ENCODE measurements at regions not wholly inside any gene's neighbourhood (a gene's known extent, or its start where the extent isn't known, plus 50 kb on each side); places are given as distances from the start of the nearest gene placed in this dataset.
"Not testable (repeated sequence)": the region's sequence is repeated elsewhere in the genome, so short reads cannot be mapped to it uniquely, and the experiment has no call there.

GRCh38 chr13:48879432-48879831, 96.3 kb upstream of the FNDC3A start:
- Histone ChIP-seq H3K36me3 (ENCODE audit: control insufficient read depth, insufficient read depth, low read length) (no peaks in the 10 kb centered on the region), H3K9me3 (ENCODE audit: control insufficient read depth, insufficient read depth, low read length) (no peaks in the 10 kb centered on the region), H3K27me3 (ENCODE audit: control insufficient read depth, insufficient read depth, low read length) (no peaks in the 10 kb centered on the region), H3K4me1 (ENCODE audit: control insufficient read depth, insufficient read depth, low read length) (no peaks in the 10 kb centered on the region), H3K27ac (ENCODE audit: low read length) (no peak overlapping the region), H3K4me3 (ENCODE audit: low read length) (no peak overlapping the region)
- Mint-ChIP-seq H3K36me3 (no peaks in the 10 kb centered on the region), H3K9me3 (no peaks in the 10 kb centered on the region), H3K27ac (no peak overlapping the region), H3K4me1 (no peaks in the 10 kb centered on the region), H3K27me3 (ENCODE audit: low read depth in 2 of 2) (peaks cover 5 to 15% of the 10 kb centered on the region in 2 donors), H3K4me3 (no peak overlapping the region)
- no peak for DNase-seq
- TF ChIP-seq, protein P1, sequence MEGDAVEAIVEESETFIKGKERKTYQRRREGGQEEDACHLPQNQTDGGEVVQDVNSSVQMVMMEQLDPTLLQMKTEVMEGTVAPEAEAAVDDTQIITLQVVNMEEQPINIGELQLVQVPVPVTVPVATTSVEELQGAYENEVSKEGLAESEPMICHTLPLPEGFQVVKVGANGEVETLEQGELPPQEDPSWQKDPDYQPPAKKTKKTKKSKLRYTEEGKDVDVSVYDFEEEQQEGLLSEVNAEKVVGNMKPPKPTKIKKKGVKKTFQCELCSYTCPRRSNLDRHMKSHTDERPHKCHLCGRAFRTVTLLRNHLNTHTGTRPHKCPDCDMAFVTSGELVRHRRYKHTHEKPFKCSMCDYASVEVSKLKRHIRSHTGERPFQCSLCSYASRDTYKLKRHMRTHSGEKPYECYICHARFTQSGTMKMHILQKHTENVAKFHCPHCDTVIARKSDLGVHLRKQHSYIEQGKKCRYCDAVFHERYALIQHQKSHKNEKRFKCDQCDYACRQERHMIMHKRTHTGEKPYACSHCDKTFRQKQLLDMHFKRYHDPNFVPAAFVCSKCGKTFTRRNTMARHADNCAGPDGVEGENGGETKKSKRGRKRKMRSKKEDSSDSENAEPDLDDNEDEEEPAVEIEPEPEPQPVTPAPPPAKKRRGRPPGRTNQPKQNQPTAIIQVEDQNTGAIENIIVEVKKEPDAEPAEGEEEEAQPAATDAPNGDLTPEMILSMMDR (IDR thresholded peaks at IDR 0.05): no peak
- ATAC-seq: no peak
- intact Hi-C loops (cut with micrococcal nuclease): no loop called here
- WGBS (ENCODE audit: insufficient coverage): 33% methylated on average over 2 of the region's 2 CpGs

GRCh38 chr13:48879854-48880253, 95.9 kb upstream of the FNDC3A start:
- DNase-seq (no peak), ATAC-seq (no peak)
- Mint-ChIP-seq H3K4me3 (no peak overlapping the region), H3K4me1 (no peaks in the 10 kb centered on the region), H3K27me3 (ENCODE audit: low read depth in 2 of 2) (peaks cover 3 to 12% of the 10 kb centered on the region in 2 donors), H3K27ac (no peak overlapping the region), H3K9me3 (no peaks in the 10 kb centered on the region), H3K36me3 (no peaks in the 10 kb centered on the region)
- Histone ChIP-seq H3K27me3 (ENCODE audit: control insufficient read depth, insufficient read depth, low read length) (no peaks in the 10 kb centered on the region), H3K36me3 (ENCODE audit: control insufficient read depth, insufficient read depth, low read length) (no peaks in the 10 kb centered on the region), H3K27ac (ENCODE audit: low read length) (no peak overlapping the region), H3K4me1 (ENCODE audit: control insufficient read depth, insufficient read depth, low read length) (no peaks in the 10 kb centered on the region), H3K4me3 (ENCODE audit: low read length) (no peak overlapping the region), H3K9me3 (ENCODE audit: control insufficient read depth, insufficient read depth, low read length) (no peaks in the 10 kb centered on the region)
- WGBS (ENCODE audit: insufficient coverage): 92% methylated on average over 7 of the region's 7 CpGs
- intact Hi-C loops (cut with micrococcal nuclease): no loop called here
- TF ChIP-seq, protein P1 (IDR thresholded peaks at IDR 0.05): no peak

DNA sequence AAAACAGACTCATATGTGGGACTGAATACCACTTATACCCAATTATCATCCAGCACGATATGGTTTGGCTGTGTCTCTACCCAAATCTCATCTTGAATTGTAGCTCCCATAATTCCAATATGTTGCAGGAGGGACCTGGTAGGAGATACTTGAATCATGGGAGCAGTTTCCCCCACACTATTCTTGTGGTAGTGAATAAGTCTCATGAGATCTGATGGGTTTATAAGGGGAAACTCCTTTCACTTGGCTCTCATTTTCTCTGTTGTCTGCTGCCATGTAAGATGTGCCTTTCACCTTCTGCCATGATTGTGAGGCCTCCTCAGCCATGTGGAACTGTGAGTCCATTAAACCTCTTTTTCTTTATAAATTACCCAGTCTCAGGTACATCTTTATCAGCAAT, 91.9 kb upstream of the FNDC3A start:
- H3K27me3 ChIP-seq (ENCODE audit: control insufficient read depth, insufficient read depth, low read length); H3K4me3 ChIP-seq (ENCODE audit: low read length); H3K9me3 Mint-ChIP-seq; H3K4me3 Mint-ChIP-seq; H3K27ac Mint-ChIP-seq; H3K36me3 ChIP-seq (ENCODE audit: control insufficient read depth, insufficient read depth, low read length); H3K4me1 Mint-ChIP-seq; intact Hi-C loops (cut with micrococcal nuclease); H3K4me1 ChIP-seq (ENCODE audit: control insufficient read depth, insufficient read depth, low read length); DNase-seq; H3K27me3 Mint-ChIP-seq (ENCODE audit: low read depth in 2 of 2); ATAC-seq; H3K36me3 Mint-ChIP-seq; H3K27ac ChIP-seq (ENCODE audit: low read length); H3K9me3 ChIP-seq (ENCODE audit: control insufficient read depth, insufficient read depth, low read length): not testable (repeated sequence)
- WGBS (ENCODE audit: insufficient coverage): 100% methylated on average over 1 of the region's 1 CpG

DNA sequence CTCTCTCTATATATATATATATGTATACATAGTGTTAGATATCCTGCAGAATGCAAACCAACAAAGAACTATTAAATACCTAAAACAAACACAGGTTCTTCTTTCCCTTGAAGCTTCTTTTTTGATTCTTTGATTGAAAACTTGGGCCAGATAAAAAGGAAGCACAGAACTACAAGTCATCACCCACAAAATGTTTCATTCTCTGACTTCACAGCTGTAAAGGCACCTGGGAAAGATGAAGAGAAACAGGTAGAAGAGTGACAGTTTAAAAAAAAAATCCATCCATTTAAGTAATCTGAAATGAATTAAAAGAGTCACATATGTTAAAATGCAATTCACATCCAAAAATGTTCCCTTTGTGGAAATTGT, 90.7 kb upstream of the FNDC3A start:
- H3K27me3 ChIP-seq (ENCODE audit: control insufficient read depth, insufficient read depth, low read length): no peaks in the 10 kb centered on the region
- no peaks in the 10 kb centered on the region for H3K36me3 Mint-ChIP-seq
- TF ChIP-seq, protein P1 (IDR thresholded peaks at IDR 0.05): no peak
- H3K9me3 ChIP-seq (ENCODE audit: control insufficient read depth, insufficient read depth, low read length): no peaks in the 10 kb centered on the region
- H3K4me1 ChIP-seq (ENCODE audit: control insufficient read depth, insufficient read depth, low read length): no peaks in the 10 kb centered on the region
- H3K4me3 ChIP-seq (ENCODE audit: low read length): no peak overlapping the region
- no peaks in the 10 kb centered on the region for H3K4me1 Mint-ChIP-seq
- no peak overlapping the region for H3K27ac ChIP-seq (ENCODE audit: low read length)
- DNase-seq (no peak), ATAC-seq (no peak)
- no peaks in the 10 kb centered on the region for H3K36me3 ChIP-seq (ENCODE audit: control insufficient read depth, insufficient read depth, low read length)
- H3K9me3 Mint-ChIP-seq: no peaks in the 10 kb centered on the region
- H3K4me3 Mint-ChIP-seq: no peak overlapping the region
- no peaks in the 10 kb centered on the region for H3K27me3 Mint-ChIP-seq (ENCODE audit: low read depth in 2 of 2)
- intact Hi-C loops (cut with micrococcal nuclease): no loop called here
- no peak overlapping the region for H3K27ac Mint-ChIP-seq

Measured in natural killer cell (primary cell).